Mesothelial cell of epicardium (in vitro differentiated cells): ENCODE measurements at regions not wholly inside any gene's neighbourhood (a gene's known extent, or its start where the extent isn't known, plus 50 kb on each side); places are given as distances from the start of the nearest gene placed in this dataset.

Experiments used
- DNase-seq, 2 experiments: peaks; one replicate each; pipeline ENCODE4 v3.0.0; 2021; ENCODE audit warnings: low spot score in 2 of 2; ENCODE audit not compliant: unreplicated experiment in 2 of 2
- H3K27ac Mint-ChIP-seq: 2 replicates; pipeline ENCODE4 v1.8.0; 2021; ENCODE audit warnings: mixed read lengths
- H3K27me3 Mint-ChIP-seq: 2 replicates; pipeline ENCODE4 v1.8.0; 2021; ENCODE audit warnings: low read depth, mixed read lengths
- H3K36me3 Mint-ChIP-seq: 2 replicates; pipeline ENCODE4 v1.8.0; 2021; ENCODE audit warnings: mixed read lengths
- H3K4me1 Mint-ChIP-seq: 2 replicates; pipeline ENCODE4 v1.8.0; 2021; ENCODE audit warnings: mixed read lengths
- H3K4me3 Mint-ChIP-seq: 2 replicates; pipeline ENCODE4 v1.8.0; 2021; ENCODE audit warnings: mild to moderate bottlenecking, moderate library complexity, mixed read lengths
- H3K9me3 Mint-ChIP-seq: 2 replicates; pipeline ENCODE4 v1.8.0; 2021; ENCODE audit warnings: mixed read lengths
- CTCF ChIP-seq: fragments of 200-600 bp; sonication (generic); IDR thresholded peaks from one replicate; pipeline ENCODE4 v1.5.0; 2021; ENCODE audit warnings: antibody characterized with exemption; ENCODE audit not compliant: unreplicated experiment

- no peak for DNase-seq
- H3K27ac Mint-ChIP-seq: no peak overlapping the region
These were observed 113.8 kb downstream of the RRAGC start for GRCh38 chr1:38745476-38746401.

GRCh38 chr1:38744452-38745350, 114.9 kb downstream of the RRAGC start:
- H3K27me3 Mint-ChIP-seq: peaks cover 85% of the 10 kb centered on the region
- H3K27ac Mint-ChIP-seq: no peak overlapping the region
- H3K4me1 Mint-ChIP-seq: peaks cover 15% of the 10 kb centered on the region
- DNase-seq: no peak
- no peaks in the 10 kb centered on the region for H3K9me3 Mint-ChIP-seq
- no peak for TF ChIP-seq CTCF
- no peaks in the 10 kb centered on the region for H3K36me3 Mint-ChIP-seq
- no peak overlapping the region for H3K4me3 Mint-ChIP-seq

More at GRCh38 chr1:38745476-38746401, 113.8 kb downstream of the RRAGC start:
- TF ChIP-seq CTCF: no peak
- Mint-ChIP-seq H3K4me1 (peaks cover 10% of the 10 kb centered on the region), H3K4me3 (no peak overlapping the region), H3K27me3 (peaks cover 89% of the 10 kb centered on the region), H3K9me3 (no peaks in the 10 kb centered on the region), H3K36me3 (no peaks in the 10 kb centered on the region)

- H3K4me3 Mint-ChIP-seq: no peak overlapping the region
These were observed 116.4 kb downstream of the RRAGC start for GRCh38 chr1:38743184-38743583.

GRCh38 chr1:38741341-38741740, 118.2 kb downstream of the RRAGC start:
- no peak overlapping the region for H3K4me3 Mint-ChIP-seq
- H3K4me1 Mint-ChIP-seq: peaks cover 9% of the 10 kb centered on the region
- H3K27me3 Mint-ChIP-seq: peaks cover 80% of the 10 kb centered on the region
- H3K9me3 Mint-ChIP-seq: no peaks in the 10 kb centered on the region
- TF ChIP-seq CTCF: no peak
- H3K27ac Mint-ChIP-seq: no peak overlapping the region
- no peaks in the 10 kb centered on the region for H3K36me3 Mint-ChIP-seq
- peak in 1 of 2 experiments; percentile 39 for DNase-seq

More at GRCh38 chr1:38743184-38743583, 116.4 kb downstream of the RRAGC start:
- Mint-ChIP-seq H3K27me3 (peaks cover 84% of the 10 kb centered on the region), H3K36me3 (no peaks in the 10 kb centered on the region), H3K27ac (no peak overlapping the region), H3K4me1 (peaks cover 15% of the 10 kb centered on the region), H3K9me3 (no peaks in the 10 kb centered on the region)
- TF ChIP-seq CTCF: no peak
- no peak for DNase-seq

- H3K27ac Mint-ChIP-seq: no peak overlapping the region
- no peak overlapping the region for H3K4me3 Mint-ChIP-seq
- H3K27me3 Mint-ChIP-seq: peaks cover 81% of the 10 kb centered on the region
- H3K9me3 Mint-ChIP-seq: no peaks in the 10 kb centered on the region
- no peaks in the 10 kb centered on the region for H3K36me3 Mint-ChIP-seq
- DNase-seq: no peak
- H3K4me1 Mint-ChIP-seq: peaks cover 9% of the 10 kb centered on the region
- TF ChIP-seq CTCF: no peak
These were observed 119.1 kb downstream of the RRAGC start for GRCh38 chr1:38740487-38740886.
